ENCODE measurements at regions not wholly inside any gene's neighbourhood (a gene's known extent, or its start where the extent isn't known, plus 50 kb on each side); places are given as distances from the start of the nearest gene placed in this dataset.

DNA sequence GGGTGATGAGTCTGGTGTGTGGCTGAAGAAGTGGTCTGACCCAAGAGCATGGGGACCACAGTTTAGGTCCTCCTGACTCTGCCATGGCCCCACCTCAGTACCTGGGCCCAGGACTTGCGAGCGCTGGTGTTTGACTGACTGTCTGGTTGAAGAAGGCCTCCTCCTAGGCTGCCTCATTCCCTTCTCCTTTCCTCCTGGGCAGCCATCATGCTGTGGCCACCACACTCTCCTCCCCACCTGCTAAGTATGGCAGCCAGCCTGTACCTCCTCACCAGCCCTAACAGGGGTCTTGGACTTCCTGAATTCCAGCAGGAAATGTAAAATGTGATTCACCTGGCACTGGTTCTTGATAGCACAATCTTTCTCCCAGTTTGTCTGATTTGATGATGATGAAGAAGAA lies 156.8 kb upstream of the GPR26 start:
- DNase-seq (ENCODE audit: low read depth in 1 of 2, low spot score in 1 of 2), result no peak
- Histone ChIP-seq H3K27me3 (ENCODE audit: insufficient read depth, poor library complexity, severe bottlenecking) (peaks cover 2% of the 10 kb centered on the region), H3K4me3 (replicated peaks; ENCODE audit: insufficient read depth, low read length) (no peak overlapping the region), H3K27ac (replicated peaks) (no peak overlapping the region)
- TF ChIP-seq, protein P1, sequence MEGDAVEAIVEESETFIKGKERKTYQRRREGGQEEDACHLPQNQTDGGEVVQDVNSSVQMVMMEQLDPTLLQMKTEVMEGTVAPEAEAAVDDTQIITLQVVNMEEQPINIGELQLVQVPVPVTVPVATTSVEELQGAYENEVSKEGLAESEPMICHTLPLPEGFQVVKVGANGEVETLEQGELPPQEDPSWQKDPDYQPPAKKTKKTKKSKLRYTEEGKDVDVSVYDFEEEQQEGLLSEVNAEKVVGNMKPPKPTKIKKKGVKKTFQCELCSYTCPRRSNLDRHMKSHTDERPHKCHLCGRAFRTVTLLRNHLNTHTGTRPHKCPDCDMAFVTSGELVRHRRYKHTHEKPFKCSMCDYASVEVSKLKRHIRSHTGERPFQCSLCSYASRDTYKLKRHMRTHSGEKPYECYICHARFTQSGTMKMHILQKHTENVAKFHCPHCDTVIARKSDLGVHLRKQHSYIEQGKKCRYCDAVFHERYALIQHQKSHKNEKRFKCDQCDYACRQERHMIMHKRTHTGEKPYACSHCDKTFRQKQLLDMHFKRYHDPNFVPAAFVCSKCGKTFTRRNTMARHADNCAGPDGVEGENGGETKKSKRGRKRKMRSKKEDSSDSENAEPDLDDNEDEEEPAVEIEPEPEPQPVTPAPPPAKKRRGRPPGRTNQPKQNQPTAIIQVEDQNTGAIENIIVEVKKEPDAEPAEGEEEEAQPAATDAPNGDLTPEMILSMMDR (IDR thresholded peaks at IDR 0.05; ENCODE audit: insufficient read depth, low read length), result no peak

GRCh38 chr10:123512901-123513775 lies 153.0 kb upstream of the GPR26 start:
- TF ChIP-seq POLR2AphosphoS5 (IDR thresholded peaks at IDR 0.05; ENCODE audit: low read depth), result no peak
- no peak for TF ChIP-seq GABPA (IDR thresholded peaks at IDR 0.05; ENCODE audit: low read depth)
- no peak for TF ChIP-seq SPI1 (IDR thresholded peaks at IDR 0.05; ENCODE audit: borderline replicate concordance, low read depth)
- TF ChIP-seq, protein P1 (IDR thresholded peaks at IDR 0.05; ENCODE audit: insufficient read depth, low read length), result no peak
- TF ChIP-seq REST (IDR thresholded peaks at IDR 0.05; ENCODE audit: insufficient replicate concordance, low read depth), result no peak
- Histone ChIP-seq H3K27ac (replicated peaks) (no peak overlapping the region), H3K27me3 (ENCODE audit: insufficient read depth, poor library complexity, severe bottlenecking) (peaks cover 2% of the 10 kb centered on the region), H3K4me3 (replicated peaks; ENCODE audit: insufficient read depth, low read length) (no peak overlapping the region)
- DNase-seq (ENCODE audit: low read depth in 1 of 2, low spot score in 1 of 2), result no peak

- Histone ChIP-seq H3K4me3 (replicated peaks; ENCODE audit: insufficient read depth, low read length) (no peak overlapping the region), H3K27ac (replicated peaks) (no peak overlapping the region), H3K27me3 (ENCODE audit: insufficient read depth, poor library complexity, severe bottlenecking) (peaks cover 2% of the 10 kb centered on the region)
- no peak for TF ChIP-seq POLR2AphosphoS5 (IDR thresholded peaks at IDR 0.05; ENCODE audit: low read depth)
- no peak for TF ChIP-seq REST (IDR thresholded peaks at IDR 0.05; ENCODE audit: insufficient replicate concordance, low read depth)
- TF ChIP-seq, protein P1 (IDR thresholded peaks at IDR 0.05; ENCODE audit: insufficient read depth, low read length), result no peak
- TF ChIP-seq GABPA (IDR thresholded peaks at IDR 0.05; ENCODE audit: low read depth), result no peak
- TF ChIP-seq SPI1 (IDR thresholded peaks at IDR 0.05; ENCODE audit: borderline replicate concordance, low read depth), result no peak
- no peak for DNase-seq (ENCODE audit: low read depth in 1 of 2, low spot score in 1 of 2)
Observed at GRCh38 chr10:123513870-123514269, 152.3 kb upstream of the GPR26 start.

DNA sequence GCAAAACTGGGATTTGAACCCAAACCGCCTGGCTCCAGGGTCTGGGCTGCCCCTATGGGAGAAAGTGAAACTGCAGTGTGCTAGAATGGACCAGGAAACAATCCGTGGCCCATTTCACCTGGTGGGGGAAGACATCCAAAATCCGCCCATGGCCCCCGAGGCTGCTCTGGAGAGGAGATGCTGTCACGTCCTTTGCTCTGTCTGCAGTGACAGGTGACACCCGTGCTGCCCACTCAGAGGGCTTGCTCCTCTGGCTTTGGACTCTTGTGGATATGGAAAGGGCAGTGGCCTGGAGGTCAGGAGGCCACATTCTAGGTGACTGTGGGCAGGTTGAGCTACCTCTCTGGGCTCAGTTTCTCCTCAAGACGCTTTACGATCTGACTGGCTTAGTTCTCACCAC lies 151.2 kb upstream of the GPR26 start:
- H3K4me3 ChIP-seq (replicated peaks; ENCODE audit: insufficient read depth, low read length), result no peak overlapping the region
- H3K27me3 ChIP-seq (ENCODE audit: insufficient read depth, poor library complexity, severe bottlenecking), result peaks cover 2% of the 10 kb centered on the region
- no peak for DNase-seq (ENCODE audit: low read depth in 1 of 2, low spot score in 1 of 2)
- TF ChIP-seq SPI1 (IDR thresholded peaks at IDR 0.05; ENCODE audit: borderline replicate concordance, low read depth), result no peak
- TF ChIP-seq GABPA (IDR thresholded peaks at IDR 0.05; ENCODE audit: low read depth), result no peak
- TF ChIP-seq, protein P1 (IDR thresholded peaks at IDR 0.05; ENCODE audit: insufficient read depth, low read length), result no peak
- TF ChIP-seq REST (IDR thresholded peaks at IDR 0.05; ENCODE audit: insufficient replicate concordance, low read depth), result no peak
- TF ChIP-seq POLR2AphosphoS5 (IDR thresholded peaks at IDR 0.05; ENCODE audit: low read depth), result no peak
- H3K27ac ChIP-seq (replicated peaks), result no peak overlapping the region
